ENCODE measurements at regions not wholly inside any gene's neighbourhood (a gene's known extent, or its start where the extent isn't known, plus 50 kb on each side); places are given as distances from the start of the nearest gene placed in this dataset.

GRCh38 chr20:11302436-11302835 is 615.3 kb upstream of the BTBD3 start:
- no peak overlapping the region for H3K23ac ChIP-seq (ENCODE audit: low read length in 2 of 2)
- H4K8ac ChIP-seq (ENCODE audit: low read length): no peak overlapping the region
- H3K18ac ChIP-seq (ENCODE audit: low read depth in 1 of 2, low read length in 2 of 2): no peak overlapping the region
- no peaks in the 10 kb centered on the region for H3K4me1 ChIP-seq (ENCODE audit: control insufficient read depth, insufficient read depth, low read depth, low read length)
- H3K79me1 ChIP-seq (replicated peaks; ENCODE audit: low read length, poor library complexity, severe bottlenecking): no peaks in the 10 kb centered on the region
- no peaks in the 10 kb centered on the region for H3K36me3 ChIP-seq (ENCODE audit: control insufficient read depth in 1 of 2, insufficient read depth in 2 of 2, low read depth in 1 of 2, low read length in 2 of 2)
- H3K9ac ChIP-seq (ENCODE audit: low read length): no peak overlapping the region
- H2BK5ac ChIP-seq (ENCODE audit: low read depth, low read length, poor library complexity, severe bottlenecking): no peak overlapping the region
- 74% methylated on average over 3 of the region's 3 CpGs for WGBS
- H2AK5ac ChIP-seq (ENCODE audit: low read length, severe bottlenecking): no peak overlapping the region
- H2AFZ ChIP-seq (ENCODE audit: low read depth, low read length): no peak overlapping the region
- no peak for DNase-seq
- no peak overlapping the region for H3K4me3 ChIP-seq (ENCODE audit: insufficient read depth in 1 of 2, low read depth in 1 of 2, low read length in 2 of 2)
- no peak overlapping the region for H4K91ac ChIP-seq (ENCODE audit: low read length)
- no peaks in the 10 kb centered on the region for H3K9me3 ChIP-seq (ENCODE audit: control insufficient read depth, low read length)
- no peak overlapping the region for H2BK120ac ChIP-seq (ENCODE audit: low read depth, low read length)
- H3K4me2 ChIP-seq (ENCODE audit: low read length, poor library complexity, severe bottlenecking): no peak overlapping the region
- H3K14ac ChIP-seq (ENCODE audit: low read length in 2 of 2): no peak overlapping the region
- H3K4ac ChIP-seq (ENCODE audit: low read depth in 1 of 2, low read length in 2 of 2): no peak overlapping the region
- H3K27ac ChIP-seq (ENCODE audit: low read length, poor library complexity, severe bottlenecking): no peak overlapping the region
- H2BK15ac ChIP-seq (ENCODE audit: low read depth, poor library complexity, severe bottlenecking): no peak overlapping the region
- H3K27me3 ChIP-seq (ENCODE audit: control insufficient read depth in 1 of 2, insufficient read depth in 1 of 2, low read length in 2 of 2): no peaks in the 10 kb centered on the region
- H2BK12ac ChIP-seq (ENCODE audit: low read length in 2 of 2): no peak overlapping the region

DNA sequence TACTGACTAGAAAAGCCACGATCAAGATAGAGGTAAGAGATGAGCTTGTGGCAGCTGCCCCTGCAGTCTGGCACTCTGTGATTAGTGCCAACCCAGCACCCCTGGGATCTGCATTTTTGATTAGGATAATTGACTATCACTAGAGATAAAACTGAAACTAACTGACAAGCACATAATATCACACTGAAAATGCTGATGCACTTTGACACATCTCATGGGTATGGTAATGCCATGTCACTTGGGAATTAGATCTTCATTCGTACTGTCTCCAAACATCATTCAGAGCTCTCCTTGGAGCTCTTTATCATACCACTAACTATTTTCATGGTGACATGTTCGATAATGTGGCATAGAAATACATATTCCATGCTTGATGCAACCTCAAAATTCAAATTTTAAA is 612.9 kb upstream of the BTBD3 start:
- Histone ChIP-seq H4K91ac (ENCODE audit: low read length) (no peak overlapping the region), H3K79me1 (replicated peaks; ENCODE audit: low read length, poor library complexity, severe bottlenecking) (no peaks in the 10 kb centered on the region), H3K27me3 (ENCODE audit: control insufficient read depth in 1 of 2, insufficient read depth in 1 of 2, low read length in 2 of 2) (no peaks in the 10 kb centered on the region), H3K14ac (ENCODE audit: low read length in 2 of 2) (no peak overlapping the region), H3K4me2 (ENCODE audit: low read length, poor library complexity, severe bottlenecking) (no peak overlapping the region), H3K27ac (ENCODE audit: low read length, poor library complexity, severe bottlenecking) (no peak overlapping the region), H2BK120ac (ENCODE audit: low read depth, low read length) (no peak overlapping the region), H3K9ac (ENCODE audit: low read length) (no peak overlapping the region), H3K36me3 (ENCODE audit: control insufficient read depth in 1 of 2, insufficient read depth in 2 of 2, low read depth in 1 of 2, low read length in 2 of 2) (no peaks in the 10 kb centered on the region), H3K4me1 (ENCODE audit: control insufficient read depth, insufficient read depth, low read depth, low read length) (no peaks in the 10 kb centered on the region), H2BK12ac (ENCODE audit: low read length in 2 of 2) (no peak overlapping the region), H3K18ac (ENCODE audit: low read depth in 1 of 2, low read length in 2 of 2) (no peak overlapping the region), H3K23ac (ENCODE audit: low read length in 2 of 2) (no peak overlapping the region), H2BK15ac (ENCODE audit: low read depth, poor library complexity, severe bottlenecking) (no peak overlapping the region), H4K8ac (ENCODE audit: low read length) (no peak overlapping the region), H2AK5ac (ENCODE audit: low read length, severe bottlenecking) (no peak overlapping the region), H2AFZ (ENCODE audit: low read depth, low read length) (no peak overlapping the region), H2BK5ac (ENCODE audit: low read depth, low read length, poor library complexity, severe bottlenecking) (no peak overlapping the region), H3K4me3 (ENCODE audit: insufficient read depth in 1 of 2, low read depth in 1 of 2, low read length in 2 of 2) (no peak overlapping the region), H3K9me3 (ENCODE audit: control insufficient read depth, low read length) (no peaks in the 10 kb centered on the region), H3K4ac (ENCODE audit: low read depth in 1 of 2, low read length in 2 of 2) (no peak overlapping the region)
- DNase-seq: no peak
- WGBS: 95% methylated on average over 2 of the region's 3 CpGs

DNA sequence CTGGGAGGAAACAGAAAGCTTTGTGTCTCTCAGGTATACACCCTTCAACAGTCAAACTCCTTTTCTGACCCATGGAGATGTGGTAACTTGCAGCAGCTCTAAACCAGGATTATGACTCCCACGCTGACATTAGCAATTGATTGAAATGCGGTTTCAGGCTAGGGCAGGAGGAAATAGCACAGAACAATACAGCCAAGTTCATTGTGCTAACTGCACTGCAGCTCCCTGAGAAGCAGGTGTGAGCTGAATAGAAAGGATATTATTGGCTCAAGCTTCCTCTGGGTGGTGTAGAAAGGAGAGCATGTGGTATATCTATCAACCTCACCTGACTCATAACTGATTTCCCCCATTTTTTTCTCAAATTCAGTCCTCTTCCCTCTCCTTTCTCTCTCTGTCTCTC is 612.3 kb upstream of the BTBD3 start:
- Histone ChIP-seq H3K36me3 (ENCODE audit: control insufficient read depth in 1 of 2, insufficient read depth in 2 of 2, low read depth in 1 of 2, low read length in 2 of 2) (no peaks in the 10 kb centered on the region), H3K4me2 (ENCODE audit: low read length, poor library complexity, severe bottlenecking) (no peak overlapping the region), H3K79me1 (replicated peaks; ENCODE audit: low read length, poor library complexity, severe bottlenecking) (no peaks in the 10 kb centered on the region), H4K91ac (ENCODE audit: low read length) (no peak overlapping the region), H3K23ac (ENCODE audit: low read length in 2 of 2) (no peak overlapping the region), H2BK15ac (ENCODE audit: low read depth, poor library complexity, severe bottlenecking) (no peak overlapping the region), H3K4me1 (ENCODE audit: control insufficient read depth, insufficient read depth, low read depth, low read length) (no peaks in the 10 kb centered on the region), H2AK5ac (ENCODE audit: low read length, severe bottlenecking) (no peak overlapping the region), H3K18ac (ENCODE audit: low read depth in 1 of 2, low read length in 2 of 2) (no peak overlapping the region), H4K8ac (ENCODE audit: low read length) (no peak overlapping the region), H3K9me3 (ENCODE audit: control insufficient read depth, low read length) (no peaks in the 10 kb centered on the region), H2BK120ac (ENCODE audit: low read depth, low read length) (no peak overlapping the region), H3K9ac (ENCODE audit: low read length) (no peak overlapping the region), H3K4ac (ENCODE audit: low read depth in 1 of 2, low read length in 2 of 2) (no peak overlapping the region), H2BK5ac (ENCODE audit: low read depth, low read length, poor library complexity, severe bottlenecking) (no peak overlapping the region), H3K27ac (ENCODE audit: low read length, poor library complexity, severe bottlenecking) (no peak overlapping the region), H2BK12ac (ENCODE audit: low read length in 2 of 2) (no peak overlapping the region), H3K27me3 (ENCODE audit: control insufficient read depth in 1 of 2, insufficient read depth in 1 of 2, low read length in 2 of 2) (no peaks in the 10 kb centered on the region), H2AFZ (ENCODE audit: low read depth, low read length) (no peak overlapping the region), H3K14ac (ENCODE audit: low read length in 2 of 2) (no peak overlapping the region), H3K4me3 (ENCODE audit: insufficient read depth in 1 of 2, low read depth in 1 of 2, low read length in 2 of 2) (no peak overlapping the region)
- no peak for DNase-seq
- 67% methylated on average over 2 of the region's 2 CpGs for WGBS

DNA sequence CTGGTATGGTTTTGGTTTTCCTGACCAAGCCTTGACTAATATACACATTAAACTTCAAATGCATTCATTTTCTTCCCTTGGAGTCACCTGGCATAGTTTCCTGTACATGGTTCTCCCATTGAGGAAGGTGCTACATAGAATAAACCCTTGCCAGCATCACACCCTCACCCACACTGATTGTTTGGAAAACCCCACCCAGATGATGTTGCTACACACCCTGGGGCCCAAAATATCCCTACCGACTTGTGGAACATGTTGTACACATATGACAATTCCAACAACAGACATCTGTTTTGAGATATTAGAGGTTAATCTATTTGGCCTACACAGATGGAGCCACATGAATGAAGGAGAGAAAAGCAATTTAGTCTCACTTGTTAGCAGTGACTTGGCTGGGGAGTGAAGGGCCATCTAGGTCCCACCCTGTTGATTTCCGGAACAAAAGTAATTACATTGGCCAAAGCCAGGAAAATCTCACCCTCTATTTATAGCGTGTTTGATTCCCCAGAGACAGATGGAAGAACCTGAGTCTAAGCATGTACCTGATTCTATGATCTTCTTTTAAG is 606.0 kb upstream of the BTBD3 start:
- H2BK15ac ChIP-seq (ENCODE audit: low read depth, poor library complexity, severe bottlenecking): no peak overlapping the region
- H3K27me3 ChIP-seq (ENCODE audit: control insufficient read depth in 1 of 2, insufficient read depth in 1 of 2, low read length in 2 of 2): no peaks in the 10 kb centered on the region
- H3K4me3 ChIP-seq (ENCODE audit: insufficient read depth in 1 of 2, low read depth in 1 of 2, low read length in 2 of 2): no peak overlapping the region
- H4K91ac ChIP-seq (ENCODE audit: low read length): no peak overlapping the region
- no peak overlapping the region for H2AK5ac ChIP-seq (ENCODE audit: low read length, severe bottlenecking)
- no peak overlapping the region for H2BK5ac ChIP-seq (ENCODE audit: low read depth, low read length, poor library complexity, severe bottlenecking)
- no peaks in the 10 kb centered on the region for H3K9me3 ChIP-seq (ENCODE audit: control insufficient read depth, low read length)
- H2BK12ac ChIP-seq (ENCODE audit: low read length in 2 of 2): no peak overlapping the region
- H3K23ac ChIP-seq (ENCODE audit: low read length in 2 of 2): no peak overlapping the region
- H2BK120ac ChIP-seq (ENCODE audit: low read depth, low read length): no peak overlapping the region
- no peak overlapping the region for H2AFZ ChIP-seq (ENCODE audit: low read depth, low read length)
- H3K4ac ChIP-seq (ENCODE audit: low read depth in 1 of 2, low read length in 2 of 2): no peak overlapping the region
- no peaks in the 10 kb centered on the region for H3K36me3 ChIP-seq (ENCODE audit: control insufficient read depth in 1 of 2, insufficient read depth in 2 of 2, low read depth in 1 of 2, low read length in 2 of 2)
- no peaks in the 10 kb centered on the region for H3K79me1 ChIP-seq (replicated peaks; ENCODE audit: low read length, poor library complexity, severe bottlenecking)
- H3K4me2 ChIP-seq (ENCODE audit: low read length, poor library complexity, severe bottlenecking): no peak overlapping the region
- H4K8ac ChIP-seq (ENCODE audit: low read length): no peak overlapping the region
- no peak overlapping the region for H3K27ac ChIP-seq (ENCODE audit: low read length, poor library complexity, severe bottlenecking)
- H3K18ac ChIP-seq (ENCODE audit: low read depth in 1 of 2, low read length in 2 of 2): no peak overlapping the region
- H3K4me1 ChIP-seq (ENCODE audit: control insufficient read depth, insufficient read depth, low read depth, low read length): no peaks in the 10 kb centered on the region
- 100% methylated on average over 2 of the region's 3 CpGs for WGBS
- no peak overlapping the region for H3K14ac ChIP-seq (ENCODE audit: low read length in 2 of 2)
- no peak for DNase-seq
- H3K9ac ChIP-seq (ENCODE audit: low read length): no peak overlapping the region

Data from mesenchymal stem cell (in vitro differentiated cells and primary cell).